Tibial nerve (tissue), 4 donors: ENCODE measurements at regions not wholly inside any gene's neighbourhood (a gene's known extent, or its start where the extent isn't known, plus 50 kb on each side); places are given as distances from the start of the nearest gene placed in this dataset.
A peak's percentile ranks its signal among the peaks of the same experiment; 100 is the strongest.
"Not testable (repeated sequence)": the region's sequence is repeated elsewhere in the genome, so short reads cannot be mapped to it uniquely, and the experiment has no call there.

ENCODE experiments used
- DNase-seq, 2 donors: peaks; one replicate each; pipeline ENCODE4 v3.0.0-alpha.2; 2019; ENCODE audit warnings: low spot score in 2 of 2
- H3K27ac ChIP-seq, 4 donors: fragments of 200-600 bp; sonication (generic) in 3 of 4; one replicate each; pipeline ENCODE4 v1.5.1; 2017 to 2019; ENCODE audit warnings: mild to moderate bottlenecking in 1 of 4
- H3K27me3 ChIP-seq, 2 donors: fragments of 200-600 bp; sonication (generic) in 1 of 2; one replicate each; pipeline versions ENCODE4 v1.5.1 to v1.6.0; 2017 to 2019
- H3K36me3 ChIP-seq, 3 donors: fragments of 200-600 bp; sonication (generic); one replicate each; pipeline ENCODE4 v1.5.1; 2018 to 2019
- H3K4me1 ChIP-seq, 4 donors: fragments of 200-600 bp; sonication (generic) in 3 of 4; one replicate each; pipeline ENCODE4 v1.5.1; 2017 to 2019
- H3K4me3 ChIP-seq, 4 donors: fragments of 200-600 bp; sonication (generic) in 3 of 4; one replicate each; pipeline ENCODE4 v1.5.1; 2017 to 2019; ENCODE audit warnings: mild to moderate bottlenecking in 1 of 4, moderate library complexity in 1 of 4
- H3K9me3 ChIP-seq, 4 donors: fragments of 200-600 bp; sonication (generic) in 3 of 4; one replicate each; pipeline ENCODE4 v1.5.1; 2017 to 2019
- EP300 ChIP-seq, 2 donors: sonication (generic); formaldehyde crosslinking; IDR thresholded peaks; one replicate each; pipeline ENCODE4 v1.6.1; 2017; ENCODE audit warnings: antibody characterized with exemption in 2 of 2, mild to moderate bottlenecking in 1 of 2
- POLR2A ChIP-seq, 2 donors: fragments of 450-650 bp; IDR thresholded peaks; one replicate each; pipeline ENCODE4 v1.6.1; 2017; ENCODE audit warnings: antibody characterized with exemption in 2 of 2, mild to moderate bottlenecking in 2 of 2, moderate library complexity in 2 of 2
- WGBS, 2 donors: methylation state at CpG; one replicate each; pipeline ENCODE4 v1.1.5; 2018; 5-methylcytosine and 5-hydroxymethylcytosine counted together
- TF ChIP-seq, protein P1 (sequence below), 5 experiments: fragments of 200-600 bp in 3 of 5; fragments of 450-650 bp in 2 of 5; sonication (generic) in 3 of 5; IDR thresholded peaks; one replicate each; pipeline ENCODE4 v1.5.1; 2016 to 2019; ENCODE audit warnings: antibody characterized with exemption in 5 of 5, mild to moderate bottlenecking in 3 of 5, moderate library complexity in 2 of 5

- not testable (repeated sequence) for H3K9me3 ChIP-seq, H3K4me3 ChIP-seq, H3K27ac ChIP-seq, H3K27me3 ChIP-seq, H3K4me1 ChIP-seq, H3K36me3 ChIP-seq, DNase-seq
- 79 to 83% methylated on average over 7 of the region's 7 CpGs for WGBS, 2 donors
- TF ChIP-seq, protein P1, sequence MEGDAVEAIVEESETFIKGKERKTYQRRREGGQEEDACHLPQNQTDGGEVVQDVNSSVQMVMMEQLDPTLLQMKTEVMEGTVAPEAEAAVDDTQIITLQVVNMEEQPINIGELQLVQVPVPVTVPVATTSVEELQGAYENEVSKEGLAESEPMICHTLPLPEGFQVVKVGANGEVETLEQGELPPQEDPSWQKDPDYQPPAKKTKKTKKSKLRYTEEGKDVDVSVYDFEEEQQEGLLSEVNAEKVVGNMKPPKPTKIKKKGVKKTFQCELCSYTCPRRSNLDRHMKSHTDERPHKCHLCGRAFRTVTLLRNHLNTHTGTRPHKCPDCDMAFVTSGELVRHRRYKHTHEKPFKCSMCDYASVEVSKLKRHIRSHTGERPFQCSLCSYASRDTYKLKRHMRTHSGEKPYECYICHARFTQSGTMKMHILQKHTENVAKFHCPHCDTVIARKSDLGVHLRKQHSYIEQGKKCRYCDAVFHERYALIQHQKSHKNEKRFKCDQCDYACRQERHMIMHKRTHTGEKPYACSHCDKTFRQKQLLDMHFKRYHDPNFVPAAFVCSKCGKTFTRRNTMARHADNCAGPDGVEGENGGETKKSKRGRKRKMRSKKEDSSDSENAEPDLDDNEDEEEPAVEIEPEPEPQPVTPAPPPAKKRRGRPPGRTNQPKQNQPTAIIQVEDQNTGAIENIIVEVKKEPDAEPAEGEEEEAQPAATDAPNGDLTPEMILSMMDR (IDR thresholded peaks at IDR 0.05): peak in 2 of 5 experiments; percentile 27 to 29
Observed at GRCh38 chr5:62224987-62225601, 80.9 kb upstream of the KIF2A start.

DNA sequence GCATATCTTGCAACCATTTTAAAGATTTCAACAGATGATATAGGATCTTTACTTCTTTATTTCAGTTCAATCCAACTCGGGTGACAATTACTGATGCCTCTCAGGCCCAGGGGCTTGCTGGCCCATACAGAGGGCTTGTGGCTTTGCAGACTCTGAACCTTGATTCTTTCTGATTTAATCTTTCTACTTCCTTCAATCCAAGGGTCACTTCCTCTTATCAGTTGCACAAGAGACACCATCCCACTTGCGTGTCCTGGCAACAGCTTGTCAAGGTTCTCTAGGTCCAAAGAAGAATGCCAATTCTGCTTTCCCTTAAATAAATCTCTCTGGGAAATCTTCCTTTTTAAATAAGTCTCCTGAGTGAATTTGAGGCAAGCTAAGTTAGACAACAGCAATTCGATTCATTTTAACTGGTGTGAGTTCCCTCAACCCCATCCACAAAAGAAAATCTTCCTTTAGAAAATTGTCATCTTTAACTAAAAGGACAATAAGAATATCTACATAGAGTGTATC is 75.1 kb upstream of the KIF2A start:
- H3K27ac ChIP-seq, H3K4me3 ChIP-seq, H3K27me3 ChIP-seq, H3K4me1 ChIP-seq, H3K36me3 ChIP-seq, DNase-seq, H3K9me3 ChIP-seq: not testable (repeated sequence)
- 80 to 81% methylated on average over 3 of the region's 3 CpGs for WGBS, 2 donors

DNA sequence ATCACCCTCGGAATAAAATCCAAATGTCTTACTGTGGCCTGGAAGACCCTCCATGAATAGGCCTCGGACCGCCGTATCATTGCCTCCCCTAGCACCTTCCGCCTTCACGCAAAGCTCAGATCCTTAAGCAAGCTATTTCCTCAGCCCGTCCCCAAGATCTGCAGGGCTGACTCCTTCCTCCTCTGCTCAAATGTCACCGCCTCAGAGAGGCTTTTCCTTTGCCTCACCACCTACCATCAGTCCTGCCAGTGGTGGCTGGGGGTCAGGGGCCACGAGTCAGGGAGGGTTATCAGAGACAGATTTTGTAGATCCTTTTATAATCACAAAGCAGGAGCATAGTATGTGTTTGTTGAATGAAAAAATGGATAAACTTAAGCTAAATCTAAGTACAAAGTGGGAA is 74.4 kb upstream of the KIF2A start:
- H3K9me3 ChIP-seq: no peaks in the 10 kb centered on the region
- H3K4me1 ChIP-seq: peaks cover 0 to 1% (median 0%) of the 10 kb centered on the region in 4 donors
- no peak overlapping the region for H3K4me3 ChIP-seq
- no peaks in the 10 kb centered on the region for H3K36me3 ChIP-seq
- 85 to 86% methylated on average over 9 of the region's 9 CpGs for WGBS, 2 donors
- DNase-seq: no peak
- H3K27ac ChIP-seq: no peak overlapping the region
- TF ChIP-seq, protein P1 (IDR thresholded peaks at IDR 0.05): no peak
- TF ChIP-seq EP300 (IDR thresholded peaks at IDR 0.05): no peak
- no peak for TF ChIP-seq POLR2A (IDR thresholded peaks at IDR 0.05)
- H3K27me3 ChIP-seq: no peaks in the 10 kb centered on the region

- not testable (repeated sequence) for H3K4me1 ChIP-seq, H3K4me3 ChIP-seq, H3K36me3 ChIP-seq, H3K27ac ChIP-seq, DNase-seq, H3K27me3 ChIP-seq, H3K9me3 ChIP-seq
- WGBS, 2 donors: 69 to 72% methylated on average over 1 of the region's 1 CpG
Observed at GRCh38 chr5:62232218-62232617, 73.8 kb upstream of the KIF2A start.

DNA sequence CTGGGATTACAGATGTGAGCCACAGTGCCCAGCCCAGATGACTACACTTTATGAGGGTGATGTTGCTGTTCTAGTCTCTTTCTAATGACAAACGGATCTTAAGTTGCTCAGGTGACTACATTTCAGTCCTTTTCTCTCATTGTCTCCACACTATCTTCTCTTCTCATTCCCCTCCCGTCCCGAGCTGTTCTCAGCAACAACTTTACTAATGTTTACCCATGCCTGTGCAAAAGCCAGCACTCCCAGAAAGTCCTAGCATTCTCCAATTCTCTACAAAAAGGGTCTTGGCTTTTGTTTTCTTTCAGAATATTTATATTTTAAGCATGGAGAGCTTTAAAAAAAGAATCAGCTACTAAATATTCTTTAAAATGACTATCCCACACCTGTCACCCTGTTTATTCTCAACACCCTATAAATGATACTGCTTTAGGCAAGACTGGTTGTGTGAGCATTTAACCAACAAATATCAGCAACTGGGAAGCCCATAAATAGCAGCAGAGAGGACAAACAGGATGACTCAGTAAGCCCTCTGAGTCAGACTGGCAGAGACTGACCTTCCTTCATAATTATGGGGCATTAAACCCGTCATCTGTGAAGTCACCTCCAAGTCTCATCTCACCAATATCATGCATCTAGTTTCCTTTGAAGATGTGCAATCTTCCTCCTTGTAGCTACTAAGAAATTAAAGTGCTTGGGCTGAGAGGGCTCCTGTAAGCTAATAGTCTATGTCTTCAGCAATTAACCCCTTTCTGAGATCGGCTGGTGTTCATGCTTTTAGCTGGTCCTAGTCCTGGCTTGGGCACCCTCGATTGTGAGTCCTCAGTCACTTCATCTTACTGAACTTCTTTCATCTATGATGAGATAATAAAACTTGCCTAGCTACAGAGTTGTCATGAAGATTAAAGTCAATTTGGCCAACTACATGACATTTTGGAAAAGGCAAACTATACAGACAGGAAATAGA is 72.6 kb upstream of the KIF2A start:
- H3K27me3 ChIP-seq, H3K4me3 ChIP-seq, H3K9me3 ChIP-seq, H3K27ac ChIP-seq, H3K4me1 ChIP-seq, H3K36me3 ChIP-seq, DNase-seq: not testable (repeated sequence)
- 68 to 69% methylated on average over 6 of the region's 6 CpGs for WGBS, 2 donors

DNA sequence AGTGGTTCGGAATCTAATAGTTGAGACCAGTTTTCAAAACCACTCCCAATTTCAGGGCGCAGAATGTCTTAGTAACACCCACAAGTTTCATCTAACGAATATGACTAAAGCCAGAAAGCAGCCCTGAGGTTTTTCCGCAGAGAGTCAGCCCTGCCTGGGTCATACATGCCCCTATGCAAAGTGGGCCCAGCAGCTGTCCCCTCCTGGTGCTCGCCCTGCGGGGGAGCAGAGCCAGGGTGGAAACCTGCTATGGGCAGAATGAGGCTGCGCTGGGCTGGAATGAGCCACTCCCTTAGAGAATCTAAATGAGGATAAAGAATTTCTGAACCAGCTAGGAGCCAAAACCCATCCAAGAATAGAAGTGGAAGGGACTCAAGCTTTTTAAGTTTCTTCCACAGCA is 69.4 kb upstream of the KIF2A start:
- H3K27me3 ChIP-seq, H3K9me3 ChIP-seq, H3K4me1 ChIP-seq, H3K36me3 ChIP-seq, H3K4me3 ChIP-seq, DNase-seq: not testable (repeated sequence)
- WGBS, 2 donors: 38 to 46% methylated on average over 7 of the region's 7 CpGs
- H3K27ac ChIP-seq: peak overlapping the region in 1 of 4 donors; percentile 34

DNA sequence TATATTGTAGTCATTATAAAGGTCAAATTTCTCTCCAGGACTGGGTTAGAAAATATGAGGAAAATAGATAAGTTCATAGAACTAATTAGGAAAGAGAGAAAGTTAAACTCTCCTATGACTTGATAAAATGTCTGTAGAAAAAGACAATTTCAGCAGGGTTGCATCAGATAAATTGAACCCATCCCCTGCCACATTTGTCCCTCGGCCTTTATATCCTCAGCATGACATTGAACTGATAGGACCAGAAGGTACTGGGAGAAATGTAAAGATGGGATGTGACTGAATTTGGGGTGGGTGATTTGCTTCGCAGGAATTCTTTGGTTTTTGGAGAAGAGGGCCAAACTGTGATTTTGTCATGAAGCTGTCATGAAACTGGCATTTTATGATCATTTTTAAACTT is 68.1 kb upstream of the KIF2A start:
- H3K9me3 ChIP-seq, H3K36me3 ChIP-seq, H3K27ac ChIP-seq, H3K4me1 ChIP-seq, DNase-seq, H3K4me3 ChIP-seq, H3K27me3 ChIP-seq: not testable (repeated sequence)
- WGBS, 2 donors: 97 to 98% methylated on average over 2 of the region's 2 CpGs

GRCh38 chr5:62238584-62238983 is 67.4 kb upstream of the KIF2A start:
- 85% methylated on average over 3 of the region's 3 CpGs for WGBS, 2 donors
- not testable (repeated sequence) for H3K4me1 ChIP-seq, H3K27me3 ChIP-seq, DNase-seq, H3K36me3 ChIP-seq, H3K27ac ChIP-seq, H3K9me3 ChIP-seq, H3K4me3 ChIP-seq

GRCh38 chr5:62240494-62240893 is 65.5 kb upstream of the KIF2A start:
- not testable (repeated sequence) for H3K36me3 ChIP-seq, H3K4me3 ChIP-seq, H3K27ac ChIP-seq, H3K4me1 ChIP-seq, H3K27me3 ChIP-seq, DNase-seq, H3K9me3 ChIP-seq
- WGBS, 2 donors: 87 to 96% methylated on average over 3 of the region's 3 CpGs

- H3K9me3 ChIP-seq, H3K4me3 ChIP-seq, H3K4me1 ChIP-seq, H3K27me3 ChIP-seq, H3K27ac ChIP-seq, DNase-seq, H3K36me3 ChIP-seq: not testable (repeated sequence)
- WGBS, 2 donors: 72 to 80% methylated on average over 5 of the region's 5 CpGs
Observed at GRCh38 chr5:62242000-62242399, 64.0 kb upstream of the KIF2A start.

GRCh38 chr5:62243046-62243445 is 63.0 kb upstream of the KIF2A start:
- H3K36me3 ChIP-seq, DNase-seq, H3K4me3 ChIP-seq, H3K4me1 ChIP-seq, H3K27ac ChIP-seq, H3K9me3 ChIP-seq, H3K27me3 ChIP-seq: not testable (repeated sequence)
- 86 to 98% methylated on average over 2 of the region's 2 CpGs for WGBS, 2 donors
